Kidney (tissue), 13 donors: ENCODE measurements at regions not wholly inside any gene's neighbourhood (a gene's known extent, or its start where the extent isn't known, plus 50 kb on each side); places are given as distances from the start of the nearest gene placed in this dataset.
A peak's percentile ranks its signal among the peaks of the same experiment; 100 is the strongest.
"Not testable (repeated sequence)": the region's sequence is repeated elsewhere in the genome, so short reads cannot be mapped to it uniquely, and the experiment has no call there.

Experiments
- DNase-seq, 5 donors: peaks; one replicate each; pipeline ENCODE4 v3.0.0-alpha.2; 2013 to 2020
- FAIRE-seq: peaks from 2 replicates; lab custom pipeline; 2012; peaks lifted over from hg19 to GRCh38; lab: Jason Lieb, UNC
- H3K27ac ChIP-seq, 2 donors: one replicate each; pipeline ENCODE4 v1.7.0; 2013; ENCODE audit warnings: low read depth in 2 of 2, low read length in 2 of 2, inconsistent platforms in 1 of 2
- H3K27me3 ChIP-seq: one replicate; pipeline ENCODE4 v1.7.1; 2013; ENCODE audit warnings: low read length, inconsistent platforms; ENCODE audit not compliant: control insufficient read depth, insufficient read depth
- H3K36me3 ChIP-seq, 3 donors: one replicate each; pipeline versions ENCODE4 v1.7.0 to v1.7.1; 2013; ENCODE audit warnings: low read length in 3 of 3, control low read depth in 1 of 3, inconsistent platforms in 1 of 3; ENCODE audit not compliant: insufficient read depth in 3 of 3, control insufficient read depth in 2 of 3
- H3K4me1 ChIP-seq, 3 donors: one replicate each; pipeline versions ENCODE4 v1.7.0 to v1.7.1; 2013; ENCODE audit warnings: low read length in 3 of 3, inconsistent platforms in 1 of 3, low read depth in 1 of 3; ENCODE audit not compliant: control insufficient read depth in 2 of 3, insufficient read depth in 2 of 3
- H3K4me3 ChIP-seq, 3 donors: one replicate each; pipeline versions ENCODE4 v1.7.0 to v1.8.1; 2013; ENCODE audit warnings: low read length in 3 of 3, control low read depth in 1 of 3, inconsistent platforms in 1 of 3
- H3K9ac ChIP-seq, 3 donors: one replicate each; pipeline versions ENCODE4 v1.7.0 to v1.7.1; 2013; ENCODE audit warnings: low read length in 3 of 3, control low read depth in 1 of 3, inconsistent platforms in 1 of 3
- H3K9me3 ChIP-seq, 3 donors: one replicate each; pipeline versions ENCODE4 v1.7.0 to v1.7.1; 2013; ENCODE audit warnings: low read length in 3 of 3, control low read depth in 1 of 3, inconsistent platforms in 1 of 3; ENCODE audit not compliant: control insufficient read depth in 2 of 3, insufficient read depth in 1 of 3
- CTCF ChIP-seq: IDR thresholded peaks from 3 replicates; pipeline ENCODE4 v1.5.1; 2012; ENCODE audit warnings: mild to moderate bottlenecking, moderate library complexity, borderline replicate concordance; ENCODE audit not compliant: insufficient read depth; ENCODE audit errors: extremely low read depth
- intact Hi-C: fragments of 100-400 bp; cut with DNase I; formaldehyde crosslinking; loops from one replicate; pipeline ENCODE4 v1.11.1; 2022
- donor health status: control.
- donor health status: control.
- donor health status: control.
- donor health status: control.
- donor health status: control.
- donor health status: DM: yes; HTN: yes; CAD: no.
- donor health status: Normal renal cell carcinoma (clear cell type).

GRCh38 chr11:129711760-129712159, 103.9 kb upstream of the TMEM45B start:
- intact Hi-C loops = no loop called here
- Histone ChIP-seq H3K36me3 (no peaks in the 10 kb centered on the region), H3K4me3 (no peak overlapping the region), H3K9me3 (no peaks in the 10 kb centered on the region), H3K4me1 (no peaks in the 10 kb centered on the region), H3K9ac (no peak overlapping the region), H3K27me3 (no peaks in the 10 kb centered on the region), H3K27ac (no peak overlapping the region)
- FAIRE-seq (no peak), DNase-seq (no peak)
- no peak for TF ChIP-seq CTCF

GRCh38 chr11:129712486-129713240, 103.0 kb upstream of the TMEM45B start:
- H3K27me3 ChIP-seq, H3K36me3 ChIP-seq, H3K4me1 ChIP-seq, H3K27ac ChIP-seq, FAIRE-seq, DNase-seq, H3K4me3 ChIP-seq, intact Hi-C loops, H3K9ac ChIP-seq, H3K9me3 ChIP-seq: not testable (repeated sequence)

- DNase-seq = no peak
- no peaks in the 10 kb centered on the region for H3K27me3 ChIP-seq
- no peaks in the 10 kb centered on the region for H3K36me3 ChIP-seq
- no peaks in the 10 kb centered on the region for H3K9me3 ChIP-seq
- no peaks in the 10 kb centered on the region for H3K4me1 ChIP-seq
- no peak overlapping the region for H3K9ac ChIP-seq
- intact Hi-C loops = no loop called here
- no peak for FAIRE-seq
- no peak overlapping the region for H3K4me3 ChIP-seq
- H3K27ac ChIP-seq = no peak overlapping the region
- no peak for TF ChIP-seq CTCF
These were observed 96.6 kb upstream of the TMEM45B start for GRCh38 chr11:129719037-129719436.

GRCh38 chr11:129720156-129720555, 95.5 kb upstream of the TMEM45B start:
- Histone ChIP-seq H3K4me1 (no peaks in the 10 kb centered on the region), H3K27ac (no peak overlapping the region), H3K9ac (no peak overlapping the region), H3K27me3 (no peaks in the 10 kb centered on the region), H3K4me3 (no peak overlapping the region), H3K36me3 (no peaks in the 10 kb centered on the region), H3K9me3 (no peaks in the 10 kb centered on the region)
- intact Hi-C loops = no loop called here
- DNase-seq = peak in 2 of 5 donors; percentile 49 to 58
- no peak for FAIRE-seq
- no peak for TF ChIP-seq CTCF
